A673 (cell line): ENCODE measurements at regions not wholly inside any gene's neighbourhood (a gene's known extent, or its start where the extent isn't known, plus 50 kb on each side); places are given as distances from the start of the nearest gene placed in this dataset.
A peak's percentile ranks its signal among the peaks of the same experiment; 100 is the strongest.

Experiments
- BruUV-seq: library from RNA; stranded (reverse); fragments of 400-500 nt; replicated peaks from 2 replicates; lab custom pipeline; 2021; lab: Mats Ljungman, UMichigan
- CTCF ChIA-PET: fragments of 300-600 bp; sonication (Branson Sonifier 250); formaldehyde crosslinking; loops from one replicate; lab custom pipeline; 2022; ENCODE audit warnings: antibody characterized with exemption; lab: Charles Lee
- POLR2A ChIA-PET: fragments of 300-600 bp; sonication (Branson Sonifier 250); formaldehyde crosslinking; loops from one replicate; lab custom pipeline; 2022; ENCODE audit warnings: antibody characterized with exemption; ENCODE audit not compliant: low non-redundant PET; lab: Charles Lee
- DNase-seq: peaks from one replicate; pipeline ENCODE4 v3.0.0-alpha.2; 2015; ENCODE audit warnings: low spot score
- H3K27ac ChIP-seq: fragments of 200-600 bp; sonication (generic); 2 replicates; pipeline ENCODE4 v1.5.1; 2016; ENCODE audit warnings: mixed run types, low read depth, mild to moderate bottlenecking, mixed read lengths, antibody characterized with exemption, low read length; ENCODE audit not compliant: poor library complexity, severe bottlenecking
- H3K27me3 ChIP-seq: fragments of 200-600 bp; sonication (generic); replicated peaks from 2 replicates; pipeline ENCODE4 v1.6.1; 2017; ENCODE audit warnings: mixed run types, low read depth, mild to moderate bottlenecking, mixed read lengths, antibody characterized with exemption, low read length; ENCODE audit not compliant: insufficient read depth, poor library complexity
- H3K36me3 ChIP-seq: fragments of 200-600 bp; sonication (generic); 2 replicates; pipeline ENCODE4 v1.6.1; 2016; ENCODE audit warnings: mixed run types, mild to moderate bottlenecking, mixed read lengths, antibody characterized with exemption, low read length; ENCODE audit not compliant: insufficient read depth, poor library complexity, severe bottlenecking
- H3K4me1 ChIP-seq: fragments of 200-600 bp; sonication (generic); 2 replicates; pipeline ENCODE4 v1.6.1; 2017; ENCODE audit warnings: mixed run types, mild to moderate bottlenecking, mixed read lengths, antibody characterized with exemption, low read length; ENCODE audit not compliant: insufficient read depth, poor library complexity, severe bottlenecking
- H3K4me3 ChIP-seq: fragments of 200-600 bp; sonication (generic); 2 replicates; pipeline ENCODE4 v1.5.1; 2016; ENCODE audit warnings: low read depth, mixed run types, mild to moderate bottlenecking, mixed read lengths, low read length; ENCODE audit not compliant: poor library complexity, severe bottlenecking
- H3K9me3 ChIP-seq: fragments of 200-600 bp; sonication (generic); 2 replicates; pipeline ENCODE4 v1.6.1; 2016; ENCODE audit warnings: mixed run types, low read depth, mild to moderate bottlenecking, mixed read lengths, antibody characterized with exemption, low read length; ENCODE audit not compliant: poor library complexity, severe bottlenecking
- EZH2 ChIP-seq: fragments of 200-600 bp; sonication (generic); IDR thresholded peaks from 2 replicates; pipeline ENCODE4 v1.6.1; 2017; ENCODE audit warnings: borderline replicate concordance, low read depth, mild to moderate bottlenecking, mixed read lengths, antibody characterized with exemption, low read length; ENCODE audit not compliant: poor library complexity, severe bottlenecking
- intact Hi-C: fragments of 100-400 bp; cut with micrococcal nuclease; formaldehyde crosslinking; loops from one replicate; pipeline ENCODE4 v1.10.0; 2022; ENCODE audit not compliant: unreplicated experiment
- TF ChIP-seq, protein P1 (sequence below): fragments of 300-800, 200-600 bp; sonication (generic); conservative IDR thresholded peaks from 2 replicates; pipeline ENCODE4 v1.5.1; 2017; ENCODE audit warnings: low read depth, mild to moderate bottlenecking, antibody characterized with exemption, low read length, moderate library complexity, mixed read lengths

DNA sequence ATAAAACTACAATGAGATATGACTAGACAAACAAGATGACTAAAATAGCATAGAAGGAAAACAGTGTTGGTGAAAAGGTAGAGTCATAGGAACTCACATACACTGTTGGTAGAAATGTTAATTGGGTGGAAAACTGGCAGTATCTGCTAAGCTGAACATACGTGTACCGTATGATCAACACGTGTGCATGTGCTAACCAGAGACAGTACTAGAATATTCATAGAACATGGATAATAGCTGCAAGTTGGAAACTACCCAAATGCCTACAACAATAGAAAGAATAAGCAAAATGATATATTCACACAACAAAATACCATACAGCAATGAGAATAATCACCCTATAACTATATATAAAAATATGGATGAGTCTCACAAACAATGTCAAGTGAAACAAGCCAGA is 184.0 kb downstream of the IBTK start:
- H3K36me3 ChIP-seq: no peaks in the 10 kb centered on the region
- no peak for DNase-seq
- no peaks in the 10 kb centered on the region for H3K9me3 ChIP-seq
- CTCF ChIA-PET: no interaction called here
- intact Hi-C loops: no loop called here
- no peak for TF ChIP-seq EZH2
- TF ChIP-seq, protein P1, sequence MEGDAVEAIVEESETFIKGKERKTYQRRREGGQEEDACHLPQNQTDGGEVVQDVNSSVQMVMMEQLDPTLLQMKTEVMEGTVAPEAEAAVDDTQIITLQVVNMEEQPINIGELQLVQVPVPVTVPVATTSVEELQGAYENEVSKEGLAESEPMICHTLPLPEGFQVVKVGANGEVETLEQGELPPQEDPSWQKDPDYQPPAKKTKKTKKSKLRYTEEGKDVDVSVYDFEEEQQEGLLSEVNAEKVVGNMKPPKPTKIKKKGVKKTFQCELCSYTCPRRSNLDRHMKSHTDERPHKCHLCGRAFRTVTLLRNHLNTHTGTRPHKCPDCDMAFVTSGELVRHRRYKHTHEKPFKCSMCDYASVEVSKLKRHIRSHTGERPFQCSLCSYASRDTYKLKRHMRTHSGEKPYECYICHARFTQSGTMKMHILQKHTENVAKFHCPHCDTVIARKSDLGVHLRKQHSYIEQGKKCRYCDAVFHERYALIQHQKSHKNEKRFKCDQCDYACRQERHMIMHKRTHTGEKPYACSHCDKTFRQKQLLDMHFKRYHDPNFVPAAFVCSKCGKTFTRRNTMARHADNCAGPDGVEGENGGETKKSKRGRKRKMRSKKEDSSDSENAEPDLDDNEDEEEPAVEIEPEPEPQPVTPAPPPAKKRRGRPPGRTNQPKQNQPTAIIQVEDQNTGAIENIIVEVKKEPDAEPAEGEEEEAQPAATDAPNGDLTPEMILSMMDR: no peak
- H3K27me3 ChIP-seq: no peaks in the 10 kb centered on the region
- no peak overlapping the region for H3K4me3 ChIP-seq
- no peak overlapping the region for H3K27ac ChIP-seq
- H3K4me1 ChIP-seq: no peaks in the 10 kb centered on the region
- BruUV-seq: no TSS peak
- POLR2A ChIA-PET: no interaction called here

DNA sequence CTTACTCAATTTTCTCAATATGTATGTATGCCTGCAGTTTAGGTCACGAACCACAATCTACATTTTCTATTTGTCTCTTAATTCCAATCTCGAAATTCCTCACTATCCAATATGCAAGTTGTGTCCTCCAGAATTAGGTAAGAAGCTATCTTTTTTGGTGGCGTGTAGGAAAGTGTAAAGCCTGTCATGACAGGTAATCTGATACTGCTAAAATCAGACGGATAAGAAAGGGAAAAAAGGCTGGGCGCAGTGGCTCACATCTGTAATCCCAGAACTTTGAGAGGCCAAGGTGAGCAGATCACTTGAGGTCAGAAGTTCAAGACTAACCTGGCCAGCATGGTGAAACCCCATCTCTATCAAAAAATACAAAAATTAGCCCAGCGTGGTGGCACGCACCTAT is 185.3 kb downstream of the IBTK start:
- Histone ChIP-seq H3K36me3 (no peaks in the 10 kb centered on the region), H3K4me3 (no peak overlapping the region), H3K9me3 (no peaks in the 10 kb centered on the region), H3K27ac (no peak overlapping the region), H3K27me3 (no peaks in the 10 kb centered on the region), H3K4me1 (peaks cover 13% of the 10 kb centered on the region)
- intact Hi-C loops: no loop called here
- BruUV-seq: no TSS peak
- DNase-seq: no peak
- ChIA-PET POLR2A (no interaction called here), CTCF (interaction anchor here (0.7 kb wide), 1 partner anchor 841 kb away, joined by 5 read pairs; no protein-coding TSS in a partner anchor)
- TF ChIP-seq, protein P1: no peak
- no peak for TF ChIP-seq EZH2

DNA sequence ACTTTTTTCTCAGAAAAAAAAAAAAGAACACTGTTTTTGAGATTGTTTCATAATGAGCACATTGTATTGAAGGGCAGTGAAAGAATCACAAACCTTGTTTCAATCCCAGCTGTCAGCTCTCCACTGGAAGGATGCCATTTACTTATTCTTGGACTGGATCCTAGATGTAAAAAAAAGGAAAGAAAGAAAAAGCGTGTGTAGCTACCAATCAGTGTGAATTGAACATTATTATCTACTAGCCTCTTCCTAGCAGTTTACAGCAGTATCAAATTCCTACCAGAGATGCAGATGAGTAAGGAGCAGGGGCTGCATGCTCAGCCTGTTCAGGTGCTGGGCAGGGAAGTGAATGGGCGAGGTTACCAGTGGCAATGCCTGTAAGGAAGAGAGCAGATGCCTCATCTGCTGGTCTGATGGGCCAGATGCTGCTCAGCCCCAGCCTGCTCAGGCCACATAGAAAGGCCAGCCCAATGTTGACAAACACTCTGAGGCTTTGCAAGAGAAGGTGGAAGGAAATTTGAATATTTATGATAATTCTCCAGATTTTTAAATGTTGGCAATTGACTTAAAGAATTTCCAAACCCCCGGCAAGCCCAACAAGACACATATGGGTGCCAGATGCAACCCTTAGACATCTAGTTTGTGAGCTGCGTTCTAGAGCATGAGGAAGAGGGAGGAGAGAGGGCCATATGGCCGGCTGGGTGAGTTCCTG is 189.5 kb downstream of the IBTK start:
- Histone ChIP-seq H3K27ac (no peak overlapping the region), H3K36me3 (no peaks in the 10 kb centered on the region), H3K9me3 (no peaks in the 10 kb centered on the region), H3K27me3 (no peaks in the 10 kb centered on the region), H3K4me3 (no peak overlapping the region), H3K4me1 (peaks cover 18% of the 10 kb centered on the region)
- peak; percentile 70 for DNase-seq
- TF ChIP-seq, protein P1: no peak
- no peak for TF ChIP-seq EZH2
- CTCF ChIA-PET: no interaction called here
- POLR2A ChIA-PET: no interaction called here
- BruUV-seq: no TSS peak
- intact Hi-C loops: no loop called here
